Stimulated activated CD8-positive, alpha-beta memory T cell treated with anti-CD3 and anti-CD28 coated beads, Interleukin-15, amount 100 ng/mL, for 4 hours (primary cell): ENCODE measurements at regions not wholly inside any gene's neighbourhood (a gene's known extent, or its start where the extent isn't known, plus 50 kb on each side); places are given as distances from the start of the nearest gene placed in this dataset.
"Not testable (repeated sequence)": the region's sequence is repeated elsewhere in the genome, so short reads cannot be mapped to it uniquely, and the experiment has no call there.

ENCODE experiments used
- DNase-seq, 2 donors: peaks; one replicate each; pipeline ENCODE4 v3.0.0-alpha.2; 2020; ENCODE audit warnings: low read depth in 2 of 2

GRCh38 chr1:120465900-120466299 is 51.1 kb downstream of the NBPF8 start:
- DNase-seq = not testable (repeated sequence)

- DNase-seq = not testable (repeated sequence)
Observed at GRCh38 chr1:120477663-120478062, 62.8 kb downstream of the NBPF8 start.

- DNase-seq = not testable (repeated sequence)
Observed at GRCh38 chr1:120478400-120478799, 63.6 kb downstream of the NBPF8 start.

- not testable (repeated sequence) for DNase-seq
Observed at GRCh38 chr1:120487542-120487941, 72.7 kb downstream of the NBPF8 start.

- DNase-seq = not testable (repeated sequence)
Observed at GRCh38 chr1:120489217-120489616, 74.4 kb downstream of the NBPF8 start.

GRCh38 chr1:120497145-120497544 is 82.3 kb downstream of the NBPF8 start:
- DNase-seq = not testable (repeated sequence)

- DNase-seq = not testable (repeated sequence)
Observed at GRCh38 chr1:120503284-120503683, 88.4 kb downstream of the NBPF8 start.

GRCh38 chr1:120506352-120506751 is 91.5 kb downstream of the NBPF8 start:
- DNase-seq = not testable (repeated sequence)

GRCh38 chr1:120508351-120508750 is 93.5 kb downstream of the NBPF8 start:
- not testable (repeated sequence) for DNase-seq

- DNase-seq = not testable (repeated sequence)
Observed at GRCh38 chr1:120509258-120509657, 94.4 kb downstream of the NBPF8 start.

GRCh38 chr1:120513099-120513498 is 98.3 kb downstream of the NBPF8 start:
- DNase-seq = not testable (repeated sequence)

GRCh38 chr1:120513531-120513930 is 98.7 kb downstream of the NBPF8 start:
- DNase-seq = not testable (repeated sequence)

GRCh38 chr1:120519196-120519595 is 104.4 kb downstream of the NBPF8 start:
- not testable (repeated sequence) for DNase-seq

- not testable (repeated sequence) for DNase-seq
Observed at GRCh38 chr1:120524416-120524815, 109.6 kb downstream of the NBPF8 start.

GRCh38 chr1:120525386-120525785 is 110.6 kb downstream of the NBPF8 start:
- not testable (repeated sequence) for DNase-seq

GRCh38 chr1:120529475-120530089 is 114.7 kb downstream of the NBPF8 start:
- not testable (repeated sequence) for DNase-seq

GRCh38 chr1:120531455-120531854 is 116.6 kb downstream of the NBPF8 start:
- DNase-seq = not testable (repeated sequence)

GRCh38 chr1:120534361-120535047 is 119.7 kb downstream of the NBPF8 start:
- not testable (repeated sequence) for DNase-seq

- not testable (repeated sequence) for DNase-seq
Observed at GRCh38 chr1:120535052-120535451, 120.2 kb downstream of the NBPF8 start.

GRCh38 chr1:120541394-120541793 is 126.6 kb downstream of the NBPF8 start:
- not testable (repeated sequence) for DNase-seq

- DNase-seq = not testable (repeated sequence)
Observed at GRCh38 chr1:120542365-120542764, 127.5 kb downstream of the NBPF8 start.

- not testable (repeated sequence) for DNase-seq
Observed at GRCh38 chr1:120542940-120543339, 128.1 kb downstream of the NBPF8 start.

GRCh38 chr1:120544434-120544833 is 129.6 kb downstream of the NBPF8 start:
- peak; percentile 44 to 68 for DNase-seq
